NCI-H2171 (cell line): ENCODE measurements at regions not wholly inside any gene's neighbourhood (a gene's known extent, or its start where the extent isn't known, plus 50 kb on each side); places are given as distances from the start of the nearest gene placed in this dataset.

Source experiments
- DNase-seq: peaks from one replicate; lab custom pipeline; 2025; lab: John Stamatoyannopoulos, UW

DNA sequence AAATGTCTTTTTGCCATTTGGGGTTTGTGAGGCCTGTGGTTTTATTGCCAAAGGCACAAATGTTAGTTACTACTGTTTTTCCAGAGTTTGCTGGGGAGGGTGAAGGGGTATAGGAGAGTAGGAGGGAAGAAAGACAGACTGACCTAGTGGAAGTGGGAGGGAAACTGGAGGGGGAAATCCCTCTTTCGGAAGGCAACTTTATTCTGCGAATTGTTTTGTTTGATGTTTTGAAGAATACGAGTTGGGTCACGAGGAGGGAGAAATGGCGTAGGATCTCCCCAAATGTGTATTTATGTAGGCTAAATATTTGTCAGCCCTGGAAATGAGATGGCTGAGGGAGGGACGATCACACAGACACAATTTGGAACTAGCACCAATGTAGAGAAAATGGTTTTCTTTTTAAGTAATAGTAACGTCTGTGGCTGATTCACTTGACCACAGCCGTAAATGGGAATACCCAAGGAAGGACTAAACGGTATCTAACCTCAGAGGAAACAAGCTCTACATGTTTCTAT lies 172.3 kb downstream of the ICOS start:
- no peak for DNase-seq

GRCh38 chr2:204109681-204110080 lies 173.1 kb downstream of the ICOS start:
- DNase-seq = no peak

- no peak for DNase-seq
Observed at GRCh38 chr2:204110338-204110741, 173.8 kb downstream of the ICOS start.

DNA sequence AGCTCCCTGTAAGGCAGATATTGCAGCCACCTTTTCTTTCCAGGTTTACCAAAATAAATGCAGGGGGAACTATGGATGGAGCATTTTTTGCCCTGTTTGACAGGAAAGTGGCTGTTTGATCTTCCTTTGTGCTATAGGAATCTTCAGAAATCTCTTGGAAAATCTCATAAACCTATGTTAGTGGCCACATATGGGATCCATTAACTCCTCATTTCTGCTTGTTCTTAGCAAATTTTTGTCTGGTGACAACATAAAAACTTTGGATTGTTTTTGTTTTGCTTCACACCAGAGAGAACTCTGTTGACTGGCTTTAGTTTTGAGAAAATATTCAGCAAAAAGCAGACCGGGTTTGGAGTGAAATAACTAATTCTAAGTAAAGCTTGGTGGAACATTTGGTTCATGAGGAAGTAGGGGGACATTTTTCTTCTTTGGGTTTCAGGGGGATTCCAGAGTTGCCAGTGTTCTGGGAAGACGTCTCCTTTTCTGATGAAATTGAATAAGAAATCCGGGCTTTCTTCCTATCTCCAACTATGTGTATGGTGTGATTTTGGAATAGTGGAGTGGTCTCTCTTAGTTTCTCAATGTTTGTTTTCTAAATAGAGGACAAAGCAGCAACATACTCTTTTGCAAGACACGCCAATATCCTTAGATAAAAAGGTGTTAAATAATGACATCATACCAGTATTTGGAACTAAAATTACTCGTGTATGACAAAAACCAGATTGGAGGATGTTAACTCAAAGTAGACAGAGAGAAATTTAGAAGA lies 174.4 kb downstream of the ICOS start:
- no peak for DNase-seq

- no peak for DNase-seq
Observed at GRCh38 chr2:204112084-204112770, 175.7 kb downstream of the ICOS start.

- no peak for DNase-seq
Observed at GRCh38 chr2:204114295-204115136, 178.0 kb downstream of the ICOS start.

DNA sequence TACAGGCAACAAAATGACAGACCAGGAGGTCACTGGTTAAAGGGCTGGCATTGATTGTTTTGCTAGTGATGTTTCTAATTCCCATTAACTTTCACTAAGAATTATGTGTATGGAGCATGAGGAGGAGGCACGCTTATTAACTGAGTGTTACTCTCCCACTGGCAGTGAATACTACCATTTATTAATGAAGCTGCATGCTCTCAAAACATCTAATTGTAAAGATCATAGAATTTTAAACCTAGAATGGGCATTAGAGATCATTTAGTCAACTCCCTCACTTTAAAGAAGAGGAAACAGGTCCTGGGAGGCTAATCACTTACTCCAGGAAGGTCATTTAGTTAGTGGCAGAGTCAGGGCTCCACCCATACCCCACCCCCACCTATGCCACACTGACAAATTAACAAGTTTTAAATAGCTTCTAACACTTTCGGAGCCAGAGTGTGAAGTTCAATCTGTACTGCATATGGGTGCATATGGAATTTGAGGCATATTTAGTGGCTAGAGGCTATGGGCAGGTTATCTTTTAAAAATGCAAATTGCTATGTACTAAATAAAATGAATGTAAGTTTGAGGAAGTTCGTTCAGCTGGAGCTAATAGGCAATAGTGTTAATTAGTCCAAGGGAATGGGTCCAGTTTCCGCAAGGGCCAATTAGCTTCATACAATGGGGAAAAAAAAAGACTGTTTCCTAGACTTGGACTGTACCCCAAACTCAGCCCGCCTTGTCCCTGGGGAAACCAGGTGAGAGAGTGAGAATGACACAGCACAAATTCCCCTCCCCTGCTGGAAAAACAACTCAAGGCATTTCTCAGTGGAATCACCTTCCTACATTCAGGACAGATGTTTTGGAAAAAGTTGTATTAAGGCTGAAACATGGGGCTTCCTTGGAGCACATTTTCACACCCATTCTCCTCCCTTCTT lies 178.8 kb downstream of the ICOS start:
- DNase-seq = peak; percentile 20

DNA sequence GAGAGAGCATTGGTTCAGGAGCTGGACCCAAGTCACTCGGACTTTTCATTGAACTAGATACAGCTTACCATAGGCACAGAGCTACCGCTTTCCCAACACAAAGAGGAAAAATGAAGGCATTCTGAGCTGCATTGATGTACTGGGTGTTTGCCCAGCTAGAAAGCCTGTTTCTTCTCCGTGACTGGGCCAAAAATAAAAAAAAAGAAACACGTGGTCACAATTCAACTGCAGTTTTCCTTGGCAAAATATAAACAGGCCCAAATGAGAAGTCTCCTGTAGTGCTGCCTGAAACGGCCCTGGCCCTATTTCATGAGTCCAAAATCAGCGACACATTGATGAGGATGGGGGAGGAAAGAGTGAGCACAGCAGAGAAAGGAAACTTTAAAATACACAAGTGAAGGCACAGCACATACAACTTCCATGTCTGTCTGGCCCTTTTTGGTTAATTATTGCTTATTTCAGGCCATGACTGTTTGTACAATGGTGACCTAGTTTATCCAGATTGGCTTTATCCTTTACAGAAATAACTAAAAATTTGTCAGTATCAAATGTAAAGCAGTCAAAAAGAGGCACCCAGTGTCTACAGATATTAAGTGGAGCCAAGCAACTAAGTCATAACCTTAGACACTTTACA lies 179.7 kb downstream of the ICOS start:
- no peak for DNase-seq

GRCh38 chr2:204122425-204122824 lies 185.9 kb downstream of the ICOS start:
- DNase-seq = peak; percentile 10

- DNase-seq = no peak
Observed at GRCh38 chr2:204124140-204124750, 187.7 kb downstream of the ICOS start.

GRCh38 chr2:204126705-204127104 lies 190.1 kb downstream of the ICOS start:
- no peak for DNase-seq

DNA sequence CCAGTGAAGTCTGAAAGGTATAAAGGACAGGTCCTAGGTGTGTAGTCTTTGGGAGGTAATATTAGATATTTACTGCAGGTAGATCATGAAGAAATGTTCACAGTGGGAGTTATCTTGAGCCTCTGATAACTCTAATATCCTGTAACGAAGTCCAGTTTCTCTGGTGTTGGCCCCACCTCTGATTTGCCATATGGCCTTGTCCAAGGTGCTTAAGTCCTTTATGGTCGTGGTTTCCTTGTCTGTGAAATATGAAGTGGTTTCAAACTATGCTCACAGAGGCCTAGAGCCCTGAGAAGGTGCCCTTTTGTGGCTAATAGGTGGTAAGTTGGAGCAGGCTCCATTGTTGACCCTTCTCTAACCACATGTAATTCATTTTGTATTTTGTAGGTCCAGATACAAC lies 190.7 kb downstream of the ICOS start:
- no peak for DNase-seq

- DNase-seq = no peak
Observed at GRCh38 chr2:204129591-204130294, 193.2 kb downstream of the ICOS start.

GRCh38 chr2:204131621-204132020 lies 195.1 kb downstream of the ICOS start:
- no peak for DNase-seq

DNA sequence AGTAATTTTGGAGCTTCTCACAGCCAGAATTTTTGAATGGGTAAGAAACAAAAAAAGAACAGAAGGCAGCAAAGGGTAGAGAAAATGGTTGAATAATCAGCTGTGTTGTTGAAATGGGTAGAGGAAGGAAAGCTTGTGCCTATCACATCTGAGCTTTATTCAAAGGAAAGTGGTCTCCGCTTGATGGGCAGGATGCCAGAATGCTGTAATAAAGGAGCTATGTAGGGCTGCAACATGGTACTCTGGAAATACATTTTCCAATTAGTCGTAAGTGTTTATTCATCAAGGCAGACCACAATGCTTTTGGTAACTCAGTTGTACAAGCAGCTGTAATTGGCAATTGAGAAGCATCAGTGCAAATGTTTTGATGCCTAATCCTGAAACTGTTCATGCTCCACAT lies 196.9 kb downstream of the ICOS start:
- DNase-seq = no peak

DNA sequence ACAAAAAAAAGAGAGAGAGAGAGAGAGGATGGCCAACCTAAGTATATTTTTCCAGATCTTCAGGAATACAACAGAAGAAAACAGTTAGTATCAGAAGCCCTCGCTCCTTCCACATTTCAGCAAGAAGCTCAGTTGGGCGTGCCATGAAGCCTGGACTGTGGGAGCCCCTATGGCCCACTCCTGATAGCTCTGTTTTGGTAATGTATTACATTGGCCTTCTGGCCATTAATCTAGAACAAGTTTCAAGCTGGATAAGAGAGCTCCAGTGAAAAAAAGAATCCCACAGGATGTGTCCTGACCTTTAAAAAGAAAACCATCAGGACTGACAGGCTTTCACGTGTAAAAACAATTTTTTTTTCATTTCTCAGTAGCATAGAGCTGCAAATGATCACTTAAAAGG lies 197.9 kb downstream of the ICOS start:
- DNase-seq = no peak

GRCh38 chr2:204135752-204136151 lies 199.2 kb downstream of the ICOS start:
- DNase-seq = no peak

DNA sequence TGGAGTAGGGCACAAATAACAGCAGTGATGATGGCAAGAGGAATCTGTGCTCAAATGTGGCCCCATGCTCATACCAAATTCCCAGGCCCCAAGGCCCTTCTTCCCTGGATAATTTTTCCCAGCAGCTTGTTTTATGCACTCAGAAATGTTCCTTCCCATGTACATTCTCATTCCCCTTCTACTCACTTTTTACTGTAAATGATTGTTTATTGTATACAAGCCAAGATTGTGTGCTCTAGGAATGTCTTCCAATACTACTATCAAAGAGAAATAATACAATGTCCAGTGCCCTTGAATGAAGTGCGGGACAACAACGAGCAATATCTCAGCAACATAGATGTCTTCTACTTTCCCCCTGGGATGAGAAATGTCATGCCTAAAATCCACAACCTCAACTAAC lies 201.6 kb downstream of the ICOS start:
- DNase-seq = no peak

- no peak for DNase-seq
Observed at GRCh38 chr2:204140246-204140645, 203.7 kb downstream of the ICOS start.
